ENCODE measurements at regions not wholly inside any gene's neighbourhood (a gene's known extent, or its start where the extent isn't known, plus 50 kb on each side); places are given as distances from the start of the nearest gene placed in this dataset.

DNA sequence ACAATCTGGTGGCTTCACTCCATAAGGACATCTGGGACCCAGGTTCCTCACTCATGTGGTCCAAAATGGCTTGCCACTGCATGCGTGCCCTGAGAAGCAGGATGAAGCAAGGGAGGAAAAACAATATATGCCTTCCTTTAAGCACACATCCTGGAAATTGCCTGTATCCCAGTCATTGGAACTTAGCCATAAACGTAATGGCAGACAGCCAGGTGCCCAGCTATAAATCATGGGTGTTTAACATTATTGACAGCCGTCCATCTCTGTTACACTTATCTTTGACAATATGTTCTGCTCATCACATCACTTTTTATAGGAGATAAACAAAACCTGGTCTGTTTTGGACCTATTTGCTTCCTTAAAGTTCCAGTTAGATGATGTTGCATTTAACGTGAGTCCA is 181.0 kb downstream of the AASDH start:
- no peak for DNase-seq (ENCODE audit: low spot score)

DNA sequence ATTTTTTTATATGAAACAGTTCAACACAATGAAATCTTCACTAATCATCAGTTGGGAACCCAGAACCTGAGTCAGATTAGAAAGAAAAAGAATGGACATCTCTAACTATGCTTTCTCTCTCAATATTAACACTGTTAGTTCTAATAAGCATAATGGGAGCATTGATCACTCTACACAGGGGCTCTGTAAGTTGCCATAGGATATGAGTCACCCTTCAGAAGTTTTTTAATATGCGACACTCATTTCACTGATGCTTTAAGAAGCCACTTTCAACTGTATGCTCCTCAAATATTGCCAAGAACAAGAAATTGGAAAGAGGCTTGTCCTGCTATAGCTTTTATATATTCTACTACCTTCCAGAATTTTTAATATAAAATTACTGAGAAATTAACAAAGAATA is 187.0 kb downstream of the AASDH start:
- DNase-seq (ENCODE audit: low spot score), result no peak

DNA sequence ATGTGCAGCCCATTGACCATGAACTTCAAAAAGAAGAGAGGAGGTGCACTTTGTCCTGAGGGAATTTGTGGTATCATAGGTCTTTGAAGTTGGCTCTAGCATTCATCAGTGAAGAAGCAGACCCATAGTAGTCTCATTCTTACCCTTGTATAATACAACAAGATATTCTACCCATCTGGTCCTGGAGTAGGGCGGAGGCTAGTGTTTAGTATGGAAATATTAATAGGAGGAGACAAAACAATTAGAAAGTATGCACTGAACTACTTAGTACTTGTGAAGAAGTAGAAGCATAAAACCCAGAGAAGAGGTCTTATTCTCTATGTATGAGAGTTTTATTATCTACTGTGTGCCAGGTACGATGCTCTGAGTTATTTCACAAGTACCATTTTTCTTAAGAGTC is 189.0 kb downstream of the AASDH start:
- DNase-seq (ENCODE audit: low spot score), result no peak

DNA sequence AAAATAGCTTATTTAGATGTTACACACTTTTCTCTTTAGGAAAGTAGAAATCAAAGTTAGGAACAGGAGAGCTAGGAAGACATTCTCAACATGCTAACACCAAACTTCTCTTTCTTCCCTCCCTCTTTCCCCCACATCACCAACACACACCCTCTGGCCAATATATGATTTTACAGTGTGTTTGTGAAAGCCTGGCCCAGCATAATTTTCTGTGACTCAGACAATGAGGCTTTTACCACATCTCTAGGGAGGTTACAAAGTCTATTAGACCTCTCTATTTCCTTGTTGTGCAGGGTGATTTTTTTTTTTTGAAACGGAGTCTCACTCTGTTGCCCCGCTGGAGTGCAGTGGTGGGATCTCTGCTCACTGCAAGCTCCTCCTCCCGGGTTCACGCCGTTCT is 189.9 kb downstream of the AASDH start:
- DNase-seq (ENCODE audit: low spot score), result no peak

DNA sequence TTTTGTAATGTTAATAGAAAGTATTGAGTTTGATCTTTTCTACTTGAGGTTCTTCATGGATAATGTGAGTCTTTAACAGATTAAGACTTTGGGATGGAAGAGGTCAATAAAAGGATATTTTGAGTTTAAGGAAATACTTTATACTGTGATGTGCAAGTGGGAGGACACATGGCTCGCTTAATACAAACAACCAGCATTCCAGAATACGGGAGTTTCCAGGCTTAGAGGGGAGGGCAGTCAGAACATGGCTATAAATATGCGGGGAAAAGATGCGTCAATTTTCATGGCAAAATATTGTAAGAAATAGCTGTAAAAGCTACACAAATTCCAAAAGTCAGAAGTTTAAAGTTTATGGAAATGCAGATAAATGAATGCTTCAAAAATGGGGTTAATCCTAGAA is 192.3 kb downstream of the AASDH start:
- DNase-seq (ENCODE audit: low spot score), result no peak

DNA sequence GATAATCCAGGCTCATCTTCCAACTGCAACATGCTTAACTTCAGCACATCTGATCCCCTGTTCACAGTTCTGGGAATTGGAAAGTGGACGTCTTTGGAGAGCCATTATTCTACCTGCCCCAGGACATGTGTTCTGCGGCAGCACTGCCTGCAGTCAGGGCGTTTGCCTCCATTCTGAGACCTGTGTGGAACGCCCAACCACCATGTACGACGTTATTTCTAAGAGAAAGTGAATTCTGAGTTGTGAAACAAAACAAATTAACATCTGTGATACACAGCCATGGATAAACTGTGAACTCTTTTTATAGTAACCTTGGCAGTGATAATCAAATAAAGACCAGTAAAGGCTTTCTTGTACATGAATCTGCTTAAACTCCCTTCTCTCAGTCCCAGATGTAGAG is 195.8 kb downstream of the AASDH start:
- DNase-seq (ENCODE audit: low spot score), result no peak

DNA sequence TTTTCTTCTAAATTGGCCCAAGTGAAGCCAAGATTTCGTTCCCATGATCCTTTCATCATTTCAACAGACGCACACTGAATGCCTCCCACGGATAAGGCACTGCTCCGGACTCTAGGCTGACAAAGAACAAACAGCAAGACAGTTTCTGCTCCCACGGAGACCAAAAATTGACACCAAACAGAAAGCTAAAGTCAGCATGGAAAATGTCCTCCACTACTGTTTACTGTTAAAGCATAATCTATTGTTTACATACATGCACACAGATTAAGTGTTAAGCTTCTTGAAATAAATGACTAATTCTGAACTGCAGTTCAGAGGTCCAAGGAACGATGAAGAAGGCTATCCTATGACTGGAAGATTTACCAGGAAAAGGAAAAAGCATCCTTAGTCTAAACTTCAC is 199.6 kb downstream of the AASDH start:
- DNase-seq (ENCODE audit: low spot score), result no peak

DNA sequence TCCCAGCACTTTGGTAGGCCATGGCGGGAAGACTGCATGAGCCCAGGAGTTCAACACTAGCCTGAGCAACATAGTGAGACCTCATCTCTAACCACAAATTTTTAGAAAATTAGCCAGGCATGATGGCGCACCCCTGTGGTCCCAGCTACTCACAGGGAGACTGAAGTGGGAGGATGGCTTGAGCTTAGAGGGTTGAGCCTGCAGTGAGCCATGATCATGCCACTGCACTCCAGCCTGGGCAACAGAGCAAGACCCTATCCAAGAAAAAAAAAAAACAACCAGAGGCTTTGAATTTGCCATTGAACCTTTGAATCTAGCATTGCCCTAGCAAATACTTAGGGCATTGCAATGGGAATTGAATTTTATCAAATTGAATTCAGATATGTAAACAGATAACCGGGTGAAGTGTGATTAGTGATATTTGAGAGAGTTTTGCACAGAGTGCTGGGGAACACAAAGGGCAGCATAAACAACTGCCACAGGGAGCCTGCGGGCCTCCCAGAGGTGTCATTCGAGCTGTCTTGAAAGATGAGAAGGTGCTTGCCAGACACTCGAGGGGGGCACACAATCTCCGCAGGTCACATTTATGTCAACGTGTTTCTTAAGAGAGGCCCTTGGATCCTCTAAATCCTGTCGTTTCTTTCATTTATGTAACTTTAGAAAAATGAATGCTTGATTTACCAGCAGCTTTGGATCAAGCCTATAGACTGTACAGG is 200.3 kb downstream of the AASDH start:
- DNase-seq (ENCODE audit: low spot score), result no peak

DNA sequence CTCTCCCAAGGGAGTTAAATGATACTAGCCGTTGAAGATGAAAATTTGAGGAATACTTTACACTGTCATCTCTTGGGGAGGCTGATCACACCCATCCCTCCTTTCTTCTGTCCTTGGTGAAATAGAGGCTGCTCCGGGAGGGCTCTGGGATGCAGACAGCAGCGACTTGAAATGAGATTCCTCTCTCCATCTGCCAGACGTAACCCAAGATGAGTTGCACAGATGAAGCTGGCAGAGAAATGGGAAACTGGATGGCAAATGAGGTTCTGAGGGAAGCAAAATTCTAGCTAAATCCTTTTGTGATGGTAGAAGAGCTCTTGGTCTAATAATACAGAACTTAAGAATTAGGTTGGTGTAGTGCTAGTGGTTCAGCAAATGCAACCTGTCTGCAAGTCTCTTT is 201.4 kb downstream of the AASDH start:
- DNase-seq (ENCODE audit: low spot score), result no peak

DNA sequence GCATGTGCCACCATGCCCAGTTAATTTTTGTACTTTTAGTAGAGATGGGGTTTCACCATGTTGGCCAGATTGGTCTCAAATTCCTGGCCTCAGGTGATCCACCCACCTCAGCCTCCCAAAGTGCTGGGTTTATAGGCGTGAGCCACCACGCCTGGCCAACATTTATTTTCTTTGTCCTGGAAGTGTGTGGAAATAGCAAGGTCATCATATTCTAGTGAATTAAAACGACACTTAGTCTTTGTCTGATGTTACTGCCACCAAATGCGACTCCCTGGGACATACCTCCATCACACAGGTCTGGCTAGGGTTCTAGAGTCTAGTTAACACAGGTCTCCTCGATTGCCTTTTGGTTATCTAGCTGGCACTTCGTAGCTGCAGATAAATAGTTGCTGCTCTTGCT is 203.1 kb downstream of the AASDH start:
- DNase-seq (ENCODE audit: low spot score), result no peak

DNA sequence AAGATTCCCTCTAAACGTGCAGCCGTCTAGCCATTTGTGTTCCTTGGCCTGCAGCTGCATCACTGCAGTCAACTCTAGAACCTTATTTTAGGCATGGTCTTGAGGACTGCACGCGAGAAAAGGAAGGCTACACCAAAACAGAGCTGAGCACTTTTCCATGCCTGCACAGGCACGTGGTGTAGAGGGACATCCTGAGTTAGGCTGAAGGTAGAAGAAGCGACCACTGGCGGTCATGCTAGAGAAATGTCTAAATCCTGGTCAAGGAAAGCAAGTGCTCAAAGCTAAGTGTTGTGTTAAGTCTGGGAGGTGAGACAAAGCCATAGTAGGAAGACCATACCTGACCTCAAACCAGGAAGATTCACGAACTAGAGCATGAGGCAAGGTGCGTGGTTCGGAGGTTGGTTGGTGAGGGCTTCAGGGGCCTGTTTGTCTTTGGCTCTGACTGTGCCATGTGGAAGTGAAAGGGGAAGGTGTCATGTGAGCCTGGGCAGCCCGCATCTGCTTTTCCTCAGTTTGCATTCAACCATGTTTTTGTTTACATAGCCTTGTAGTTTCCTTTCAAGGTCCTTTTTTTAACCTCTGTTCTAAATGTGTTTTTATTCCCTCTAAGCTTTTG is 203.8 kb downstream of the AASDH start:
- no peak for DNase-seq (ENCODE audit: low spot score)

DNA sequence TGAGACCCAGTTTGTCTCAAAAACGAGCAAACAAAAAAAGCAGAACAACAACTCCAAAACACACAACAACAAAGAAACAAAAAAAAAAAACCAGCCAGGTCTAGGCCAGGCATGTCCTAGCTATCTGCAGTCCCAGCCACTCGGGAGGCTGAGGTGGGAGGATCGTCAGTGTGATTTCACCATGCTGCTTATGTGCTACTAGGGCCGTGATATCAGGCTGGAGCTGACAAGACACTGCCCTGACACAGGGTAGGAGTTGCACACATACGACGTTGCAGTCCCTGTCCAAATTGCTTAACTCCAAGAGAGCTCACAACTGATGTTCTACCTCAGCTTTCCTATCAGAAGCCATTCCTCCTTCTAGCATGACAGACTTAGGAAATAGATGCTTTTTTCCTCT is 204.9 kb downstream of the AASDH start:
- no peak for DNase-seq (ENCODE audit: low spot score)

DNA sequence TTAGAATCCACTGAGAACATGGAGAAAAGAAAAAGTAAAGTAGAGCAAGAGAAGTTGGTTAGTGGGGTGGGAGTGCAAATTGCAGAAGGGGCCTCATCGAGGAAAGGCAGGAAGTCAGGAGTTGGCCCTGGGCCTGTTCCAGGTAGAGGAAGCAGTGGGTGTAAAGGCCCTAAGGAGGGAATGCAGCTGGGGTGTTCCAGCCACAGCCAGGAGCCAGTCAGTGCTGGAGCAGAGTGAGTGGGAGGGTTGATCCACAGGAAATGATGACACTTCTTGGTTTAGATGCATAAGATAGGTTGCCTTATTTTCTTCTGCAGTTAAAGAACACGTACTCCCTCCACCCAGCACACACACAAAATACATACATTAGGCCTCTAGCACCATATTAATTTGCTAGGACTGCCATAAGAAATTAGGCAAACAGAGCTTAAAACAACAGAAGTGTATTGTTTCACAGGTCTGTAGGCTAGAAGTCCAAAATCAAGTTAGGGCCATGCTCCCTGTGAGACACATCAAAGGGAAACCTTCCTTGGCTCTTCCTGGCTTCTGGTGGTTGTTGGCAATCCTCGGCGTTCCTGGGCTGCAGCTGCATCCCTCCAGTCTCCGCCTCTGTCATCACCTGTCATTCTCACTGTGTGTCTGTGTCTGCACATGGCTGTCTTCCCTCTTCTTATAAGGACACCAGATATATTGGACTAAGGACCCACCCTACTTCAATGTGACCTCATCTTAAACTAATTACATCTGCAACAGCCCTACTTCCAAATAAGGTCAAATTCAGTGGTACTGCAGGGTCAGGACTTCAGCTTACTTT is 205.9 kb downstream of the AASDH start:
- DNase-seq (ENCODE audit: low spot score), result peak; percentile 73

DNA sequence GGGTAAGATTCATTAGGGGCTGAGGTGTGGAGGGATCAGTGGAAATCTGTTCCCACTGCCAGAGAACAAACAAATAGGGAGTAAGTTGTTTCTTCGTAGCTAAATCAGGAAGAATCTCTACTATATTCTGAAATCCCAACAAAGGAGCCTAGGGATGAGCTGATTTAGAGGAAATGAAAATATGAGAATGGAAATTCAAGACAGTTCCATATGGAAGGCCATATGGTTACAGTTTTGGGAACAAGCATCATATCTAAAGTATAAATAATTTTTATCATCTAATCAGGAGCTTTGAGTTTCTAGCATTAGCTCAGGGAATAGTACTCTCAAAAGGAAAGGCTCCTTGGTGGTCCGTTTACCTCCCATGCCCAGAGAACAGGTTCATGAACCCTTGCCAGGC is 218.2 kb downstream of the AASDH start:
- no peak for DNase-seq (ENCODE audit: low spot score)

DNA sequence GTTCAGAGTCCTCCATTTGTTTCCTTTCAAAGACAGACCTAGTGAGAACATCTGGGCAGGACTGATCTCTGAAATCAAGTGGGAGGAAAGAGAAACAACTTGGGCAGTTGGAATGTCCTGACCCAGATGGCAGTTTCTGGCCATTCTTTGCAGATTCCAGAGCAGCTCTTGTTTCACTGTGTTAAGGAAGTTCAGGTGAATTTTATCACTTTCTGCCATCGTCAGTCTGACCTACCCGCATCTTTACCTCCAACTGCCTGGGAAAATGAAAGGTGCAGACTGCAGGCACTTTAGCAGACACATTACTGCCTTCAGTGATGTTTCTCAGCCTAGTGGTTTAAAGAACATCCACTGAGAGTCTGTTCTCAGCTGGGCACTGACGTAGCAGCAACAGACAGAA is 216.2 kb downstream of the CEP135 start:
- DNase-seq (ENCODE audit: low spot score), result no peak

DNA sequence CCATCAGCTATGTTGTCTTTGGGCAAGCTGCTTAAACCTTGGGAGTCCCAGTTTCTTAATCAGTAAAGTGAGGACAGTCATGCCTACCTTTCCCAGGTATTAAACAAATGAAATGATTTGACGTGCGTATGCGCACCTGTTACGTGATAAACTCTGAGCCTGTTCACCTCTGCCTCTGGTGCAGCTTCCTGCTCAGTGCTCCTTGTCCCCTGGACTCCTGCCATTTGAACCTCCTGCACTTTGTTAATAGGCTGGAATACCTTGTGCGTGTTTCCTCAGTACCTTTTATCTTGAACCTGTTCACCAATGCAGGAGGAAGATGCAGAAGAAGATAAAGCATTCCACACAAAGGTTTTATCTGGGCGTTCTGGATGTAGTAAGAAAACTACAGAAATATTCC is 211.9 kb downstream of the CEP135 start:
- DNase-seq (ENCODE audit: low spot score), result no peak

DNA sequence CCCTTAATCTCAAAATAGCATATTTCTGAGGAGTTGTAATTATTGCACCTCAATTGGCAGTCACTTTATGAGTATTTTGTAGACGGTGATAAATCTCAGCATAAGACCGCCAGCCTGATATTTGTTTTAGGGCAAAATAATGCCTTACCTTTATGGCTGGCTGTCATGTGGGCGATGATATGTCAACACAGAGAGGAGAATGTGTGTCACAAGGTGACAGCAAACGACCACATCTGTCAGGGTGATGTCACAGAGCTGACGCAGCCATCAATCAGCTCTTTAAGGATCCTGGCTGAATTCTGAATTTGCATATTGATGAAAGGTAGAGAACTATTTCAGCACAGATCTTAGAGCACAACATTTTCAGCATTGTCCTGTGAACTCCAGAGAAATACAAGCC is 209.7 kb downstream of the CEP135 start:
- no peak for DNase-seq (ENCODE audit: low spot score)

DNA sequence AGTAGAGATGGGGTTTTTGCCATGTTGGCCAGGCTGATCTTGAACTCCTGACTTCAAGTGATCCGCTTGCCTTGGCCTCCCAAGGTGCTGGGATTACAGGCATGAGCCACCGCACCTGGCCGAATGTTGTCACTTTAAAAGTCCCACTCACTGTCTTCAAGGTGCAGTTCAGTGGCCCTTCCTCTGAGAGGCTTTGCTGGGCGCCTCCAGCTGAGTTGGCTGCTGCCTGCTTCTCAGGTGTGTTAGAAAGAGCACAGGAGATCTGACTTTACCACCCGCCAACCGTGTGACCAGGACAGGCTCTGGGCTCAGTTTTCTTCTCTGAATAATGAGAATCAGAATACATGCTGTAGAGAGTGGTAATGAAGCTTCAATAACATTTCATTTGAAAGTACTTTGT is 207.4 kb downstream of the CEP135 start:
- no peak for DNase-seq (ENCODE audit: low spot score)

DNA sequence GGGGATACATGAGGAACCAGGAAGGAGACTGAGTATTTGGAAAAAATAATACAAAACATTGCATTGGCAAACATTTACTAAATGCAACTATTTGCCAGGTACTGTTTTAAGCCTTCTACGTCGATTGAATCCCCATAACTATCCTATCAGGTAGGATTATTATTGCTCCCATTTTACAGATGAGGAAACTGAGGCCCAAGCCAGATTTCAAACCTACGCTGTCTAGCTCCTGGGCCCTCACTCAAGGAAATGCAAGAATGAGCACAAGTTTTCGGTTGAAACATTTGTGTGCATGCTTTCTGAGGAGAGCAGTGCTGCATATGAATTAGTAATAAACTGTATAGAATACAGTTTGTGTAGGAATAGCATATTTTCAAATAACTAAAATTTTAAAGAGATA is 206.7 kb downstream of the CEP135 start:
- no peak for DNase-seq (ENCODE audit: low spot score)

DNA sequence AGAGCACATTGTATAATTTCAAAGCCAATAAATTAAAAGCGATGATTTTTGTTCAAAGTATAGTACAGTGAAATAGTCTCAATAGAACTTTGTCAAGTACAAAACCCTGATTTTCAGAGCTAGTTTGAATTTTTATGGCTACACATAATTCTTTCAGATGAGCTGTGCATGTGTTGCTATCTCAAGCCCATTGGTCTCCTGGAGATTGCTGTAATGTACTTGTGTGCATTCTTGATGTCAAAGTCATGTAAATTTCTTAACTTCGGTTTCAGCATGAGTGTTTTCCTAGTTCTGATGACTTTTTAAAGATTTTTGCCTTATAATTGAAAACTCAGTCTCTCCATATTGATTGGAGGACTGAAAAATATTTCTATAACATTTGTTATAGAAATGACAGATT is 200.8 kb downstream of the CEP135 start:
- no peak for DNase-seq (ENCODE audit: low spot score)

DNA sequence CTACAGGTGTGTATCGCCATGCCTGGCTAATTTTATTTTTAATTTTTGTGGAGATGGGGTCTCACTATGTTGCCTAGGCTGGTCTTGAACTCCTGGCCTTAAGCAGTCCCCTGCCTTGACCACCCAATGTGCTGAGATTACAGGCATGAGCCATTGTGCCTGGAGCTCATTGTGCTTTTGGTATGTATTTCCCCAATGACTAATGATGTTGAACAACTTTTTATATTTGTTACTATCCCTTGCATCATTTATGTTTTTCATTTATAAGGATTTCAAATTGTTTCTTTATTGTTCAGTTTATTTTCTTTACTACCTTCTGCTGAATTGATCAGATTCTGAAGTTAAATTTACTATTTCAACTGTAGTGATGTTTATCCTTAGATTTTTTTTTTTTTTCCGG is 199.7 kb downstream of the CEP135 start:
- DNase-seq (ENCODE audit: low spot score), result peak; percentile 30

DNA sequence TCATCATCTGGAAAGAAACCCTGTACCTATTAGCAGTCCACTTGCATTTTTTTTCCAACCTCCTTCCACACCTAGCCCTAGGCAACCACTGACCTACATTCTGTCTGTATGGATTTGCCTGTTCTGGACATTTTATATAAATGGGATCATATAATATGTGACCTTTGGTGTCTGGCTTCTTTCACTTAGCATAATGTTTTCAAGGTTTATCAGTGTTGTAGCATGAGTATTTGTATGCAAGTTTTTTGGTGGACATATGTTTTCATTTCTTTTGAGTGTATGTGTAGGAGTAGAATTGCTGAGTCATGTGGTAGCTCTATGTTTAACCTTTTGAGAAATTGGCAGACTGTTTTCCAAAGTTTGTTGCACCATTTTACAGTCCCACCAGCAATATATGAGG is 198.6 kb downstream of the CEP135 start:
- DNase-seq (ENCODE audit: low spot score), result no peak

DNA sequence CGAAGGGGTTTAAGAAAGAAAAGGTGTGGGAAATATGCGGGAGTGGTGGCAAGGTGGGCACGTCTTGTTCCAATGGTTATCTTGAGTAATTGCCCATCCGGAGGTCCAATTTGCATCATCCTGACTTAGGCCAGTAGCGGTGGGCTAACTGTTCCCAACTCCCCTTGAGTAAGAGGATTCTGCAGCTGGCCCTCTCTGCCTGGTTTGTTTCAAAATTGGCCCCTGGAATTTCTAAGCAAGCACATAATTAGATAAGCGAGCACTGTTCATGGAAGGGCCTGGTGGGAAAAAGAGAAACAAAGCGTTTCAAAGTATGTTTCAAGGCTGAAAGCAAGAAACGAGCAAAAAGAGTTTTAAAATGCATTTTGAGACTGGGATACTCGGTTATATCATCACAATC is 198.2 kb downstream of the CEP135 start:
- no peak for DNase-seq (ENCODE audit: low spot score)
